ENCODE measurements at regions not wholly inside any gene's neighbourhood (a gene's known extent, or its start where the extent isn't known, plus 50 kb on each side); places are given as distances from the start of the nearest gene placed in this dataset.

DNA sequence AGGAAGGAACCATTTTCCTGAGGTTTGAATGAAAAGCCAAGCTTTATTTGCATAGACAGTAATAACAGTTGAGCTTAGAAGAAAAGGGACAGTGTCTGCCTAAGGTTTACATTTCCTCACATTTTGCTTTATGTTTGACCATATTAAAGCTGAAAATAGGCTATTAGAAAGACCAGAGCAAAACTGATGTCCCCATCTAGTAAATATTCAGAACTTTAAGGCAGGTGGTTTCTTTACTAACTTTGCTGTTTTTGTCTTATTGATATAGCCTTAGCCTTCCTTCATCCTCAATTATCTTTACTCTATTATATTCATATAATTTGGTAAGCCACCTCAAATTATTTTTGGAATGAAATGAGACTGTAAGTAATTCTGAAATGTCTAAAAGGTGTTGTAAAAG is 53.6 kb upstream of the LAPTM5 start:
- Mint-ChIP-seq H3K36me3 (no peaks in the 10 kb centered on the region), H3K4me3 (no peak overlapping the region), H3K4me1 (no peaks in the 10 kb centered on the region), H3K27me3 (peaks cover 7 to 41% of the 10 kb centered on the region in 2 donors), H3K9me3 (no peaks in the 10 kb centered on the region), H3K27ac (no peak overlapping the region)
- POLR2A ChIA-PET = no interaction called here
- Histone ChIP-seq H3K27ac (ENCODE audit: low read depth, low read length) (no peak overlapping the region), H3K9me3 (ENCODE audit: low read length) (no peaks in the 10 kb centered on the region), H3K4me1 (ENCODE audit: insufficient read depth, low read length) (no peaks in the 10 kb centered on the region), H3K27me3 (ENCODE audit: insufficient read depth, low read length, poor library complexity, severe bottlenecking) (peaks cover 26% of the 10 kb centered on the region), H3K36me3 (ENCODE audit: insufficient read depth, low read length) (no peaks in the 10 kb centered on the region), H3K4me3 (ENCODE audit: low read length) (no peak overlapping the region)
- DNase-seq = no peak
- CTCF ChIA-PET = interaction anchor here (1.1 to 1.8 kb wide), 3 partner anchors 9 to 122 kb away, joined by 3 to 10 read pairs (median 4); no protein-coding TSS in a partner anchor

DNA sequence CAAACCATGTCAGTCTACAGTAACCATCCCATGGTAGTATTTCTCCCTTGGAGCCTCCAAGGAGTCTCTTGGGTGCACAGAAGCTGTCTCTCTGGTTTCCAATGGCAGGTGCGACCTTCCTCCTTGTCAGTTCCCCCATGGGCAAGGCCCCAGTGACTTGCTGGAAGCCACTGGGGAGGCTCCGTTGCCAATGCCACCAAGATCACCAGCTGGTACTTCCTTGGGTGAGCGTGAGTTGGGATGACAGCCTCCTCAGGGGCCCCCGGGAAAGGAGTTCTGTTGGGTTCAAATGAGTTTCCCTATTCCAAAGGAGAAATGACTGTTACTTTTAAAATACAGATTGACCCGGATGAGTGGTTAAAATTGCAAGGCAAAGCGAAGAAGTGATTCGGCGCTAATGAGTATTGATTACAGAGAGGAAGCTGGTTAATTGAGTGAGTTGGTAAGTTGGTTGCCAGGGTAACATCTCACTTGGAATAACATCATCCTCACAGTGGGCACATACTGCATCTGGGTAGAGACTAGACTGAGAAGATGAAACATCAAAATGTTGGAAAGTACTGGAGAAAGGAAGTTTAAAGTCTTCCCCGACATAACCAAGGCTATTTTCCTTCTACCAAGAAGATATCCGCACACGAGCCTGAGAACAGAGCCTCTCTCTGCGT is 53.0 kb upstream of the LAPTM5 start:
- no peaks in the 10 kb centered on the region for H3K4me1 ChIP-seq (ENCODE audit: insufficient read depth, low read length)
- ChIA-PET CTCF (interaction anchor here (1.1 to 1.8 kb wide), 3 partner anchors 9 to 122 kb away, joined by 3 to 10 read pairs (median 4); no protein-coding TSS in a partner anchor), POLR2A (no interaction called here)
- H3K9me3 Mint-ChIP-seq = no peaks in the 10 kb centered on the region
- H3K27me3 Mint-ChIP-seq = peaks cover 9 to 47% of the 10 kb centered on the region in 2 donors
- H3K27me3 ChIP-seq (ENCODE audit: insufficient read depth, low read length, poor library complexity, severe bottlenecking) = peaks cover 23% of the 10 kb centered on the region
- no peak overlapping the region for H3K4me3 Mint-ChIP-seq
- DNase-seq = no peak
- no peaks in the 10 kb centered on the region for H3K9me3 ChIP-seq (ENCODE audit: low read length)
- H3K27ac ChIP-seq (ENCODE audit: low read depth, low read length) = no peak overlapping the region
- no peaks in the 10 kb centered on the region for H3K4me1 Mint-ChIP-seq
- no peak overlapping the region for H3K4me3 ChIP-seq (ENCODE audit: low read length)
- H3K36me3 ChIP-seq (ENCODE audit: insufficient read depth, low read length) = no peaks in the 10 kb centered on the region
- no peaks in the 10 kb centered on the region for H3K36me3 Mint-ChIP-seq
- H3K27ac Mint-ChIP-seq = no peak overlapping the region

DNA sequence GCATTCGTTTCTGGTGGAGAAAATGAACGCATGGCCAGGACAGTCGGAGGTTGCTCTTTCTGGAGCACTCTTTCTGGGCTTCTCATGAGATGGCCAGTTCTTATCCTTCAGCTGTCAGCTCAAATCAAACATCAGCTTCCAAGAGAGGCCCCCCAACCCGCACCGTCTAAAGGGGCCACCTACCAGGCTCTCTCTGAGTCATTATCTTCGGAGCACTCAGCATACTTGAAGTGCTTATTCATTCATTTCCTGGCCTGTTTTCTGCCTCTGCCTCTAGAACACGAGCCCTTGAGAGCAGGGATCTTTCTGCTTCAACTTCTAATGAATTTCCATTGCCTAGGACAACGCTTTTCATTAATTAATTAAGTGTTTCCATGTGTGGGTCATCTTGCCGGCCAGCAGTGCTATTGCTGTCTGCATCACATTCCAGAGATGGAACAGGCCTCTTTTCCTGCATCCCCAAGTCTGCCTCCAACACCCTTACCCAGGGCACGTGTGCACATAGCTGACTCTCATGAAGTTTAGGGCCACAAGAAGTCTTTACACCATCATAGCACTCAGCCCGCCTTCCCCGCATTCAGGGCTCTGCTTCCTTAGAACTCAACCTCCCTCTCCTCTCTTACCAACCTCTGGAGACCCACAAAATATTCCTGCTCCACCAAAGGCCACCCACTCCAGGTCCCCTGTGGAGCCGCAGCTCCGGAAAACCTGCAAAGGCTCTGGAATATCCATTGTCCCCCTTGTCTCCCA is 52.1 kb upstream of the LAPTM5 start:
- Mint-ChIP-seq H3K27me3 (peaks cover 9 to 53% of the 10 kb centered on the region in 2 donors), H3K9me3 (no peaks in the 10 kb centered on the region), H3K36me3 (no peaks in the 10 kb centered on the region), H3K4me1 (no peaks in the 10 kb centered on the region), H3K4me3 (no peak overlapping the region), H3K27ac (no peak overlapping the region)
- ChIA-PET CTCF (interaction anchor here (1.1 kb wide), 1 partner anchor 123 kb away, joined by 3 read pairs; no protein-coding TSS in a partner anchor), POLR2A (no interaction called here)
- no peaks in the 10 kb centered on the region for H3K36me3 ChIP-seq (ENCODE audit: insufficient read depth, low read length)
- H3K4me3 ChIP-seq (ENCODE audit: low read length) = no peak overlapping the region
- no peak for DNase-seq
- no peak overlapping the region for H3K27ac ChIP-seq (ENCODE audit: low read depth, low read length)
- H3K4me1 ChIP-seq (ENCODE audit: insufficient read depth, low read length) = no peaks in the 10 kb centered on the region
- H3K9me3 ChIP-seq (ENCODE audit: low read length) = no peaks in the 10 kb centered on the region
- peaks cover 17% of the 10 kb centered on the region for H3K27me3 ChIP-seq (ENCODE audit: insufficient read depth, low read length, poor library complexity, severe bottlenecking)

DNA sequence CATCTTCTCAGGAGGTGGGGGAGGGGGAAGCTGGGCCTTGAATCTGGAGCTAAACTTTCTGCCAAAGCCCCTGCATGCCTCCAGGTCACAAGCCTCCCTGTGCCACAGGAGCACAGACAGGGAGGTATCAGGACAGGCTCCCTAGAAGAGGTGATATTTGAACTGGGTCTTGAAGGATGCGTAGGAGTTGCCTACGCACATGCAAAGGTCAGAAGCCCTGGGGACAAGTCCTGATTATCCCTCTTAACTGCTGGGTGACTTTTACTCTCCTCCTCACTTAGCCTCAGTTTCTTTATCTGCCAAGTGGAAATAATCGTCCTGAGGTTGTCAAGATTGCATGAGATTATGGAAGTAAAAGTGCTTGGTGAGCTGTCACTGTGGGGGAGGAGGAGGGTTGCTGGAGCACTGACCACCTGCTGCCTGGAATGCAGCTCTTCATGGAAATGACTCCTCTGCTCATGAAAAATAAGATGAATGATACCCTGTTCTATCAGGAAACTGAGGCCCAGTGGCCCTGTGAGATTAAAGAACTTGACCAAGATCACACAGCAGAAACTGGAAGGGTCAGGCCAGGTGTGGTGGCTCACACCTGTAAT is 50.6 kb upstream of the LAPTM5 start:
- H3K9me3 ChIP-seq (ENCODE audit: low read length) = no peaks in the 10 kb centered on the region
- Mint-ChIP-seq H3K4me3 (no peak overlapping the region), H3K9me3 (no peaks in the 10 kb centered on the region), H3K36me3 (no peaks in the 10 kb centered on the region), H3K27me3 (peaks cover 12 to 59% of the 10 kb centered on the region in 2 donors), H3K27ac (no peak overlapping the region), H3K4me1 (no peaks in the 10 kb centered on the region)
- no peak overlapping the region for H3K4me3 ChIP-seq (ENCODE audit: low read length)
- H3K27me3 ChIP-seq (ENCODE audit: insufficient read depth, low read length, poor library complexity, severe bottlenecking) = peaks cover 10% of the 10 kb centered on the region
- H3K4me1 ChIP-seq (ENCODE audit: insufficient read depth, low read length) = no peaks in the 10 kb centered on the region
- CTCF ChIA-PET = interaction anchor here (0.9 to 2.0 kb wide), 3 partner anchors 12 to 121 kb away, joined by 3 to 5 read pairs (median 3); no protein-coding TSS in a partner anchor
- POLR2A ChIA-PET = no interaction called here
- no peaks in the 10 kb centered on the region for H3K36me3 ChIP-seq (ENCODE audit: insufficient read depth, low read length)
- H3K27ac ChIP-seq (ENCODE audit: low read depth, low read length) = no peak overlapping the region
- no peak for DNase-seq

DNA sequence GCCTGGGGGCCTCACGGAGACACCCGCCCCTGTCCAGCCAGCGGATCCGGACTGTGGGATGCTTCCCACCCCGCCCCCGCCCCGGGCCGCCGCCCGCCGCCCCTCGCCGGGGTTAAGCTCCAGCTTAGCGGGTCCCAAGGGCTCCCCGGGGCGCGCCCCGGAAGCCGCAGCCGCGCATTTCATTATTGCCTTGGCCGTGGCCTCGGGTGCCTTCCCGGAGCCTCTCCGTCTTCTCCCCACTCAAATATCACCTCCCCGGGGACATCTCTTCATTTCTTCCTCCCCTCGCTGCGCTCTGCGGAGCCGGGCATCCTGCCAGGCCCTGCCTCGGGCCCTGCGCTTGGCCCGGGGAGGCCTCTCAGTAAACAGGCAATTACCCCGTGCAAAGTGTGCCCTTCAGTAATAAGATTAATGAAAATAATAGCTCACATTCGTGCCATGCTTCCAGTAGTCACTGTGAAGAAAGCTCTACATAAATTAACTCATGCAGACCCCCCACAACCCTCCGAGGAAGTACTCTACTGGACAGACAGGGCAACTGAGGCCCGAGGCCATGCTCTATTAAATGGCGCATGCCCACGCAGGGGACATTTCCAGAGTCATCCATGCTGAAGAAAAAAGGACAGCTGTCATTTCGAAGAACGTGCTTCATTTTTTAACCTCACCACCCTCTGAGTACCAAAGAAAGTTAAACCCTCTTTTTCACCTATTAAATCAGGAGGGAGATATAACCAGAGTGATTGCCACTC is 49.9 kb upstream of the LAPTM5 start:
- H3K27ac ChIP-seq (ENCODE audit: low read depth, low read length) = no peak overlapping the region
- Mint-ChIP-seq H3K4me3 (no peak overlapping the region), H3K36me3 (no peaks in the 10 kb centered on the region), H3K9me3 (no peaks in the 10 kb centered on the region), H3K27ac (no peak overlapping the region), H3K27me3 (peaks cover 10 to 55% of the 10 kb centered on the region in 2 donors), H3K4me1 (no peaks in the 10 kb centered on the region)
- H3K36me3 ChIP-seq (ENCODE audit: insufficient read depth, low read length) = no peaks in the 10 kb centered on the region
- H3K4me1 ChIP-seq (ENCODE audit: insufficient read depth, low read length) = no peaks in the 10 kb centered on the region
- no peak for DNase-seq
- ChIA-PET CTCF (interaction anchor here (0.9 to 2.0 kb wide), 3 partner anchors 13 to 122 kb away, joined by 3 to 5 read pairs (median 3); no protein-coding TSS in a partner anchor), POLR2A (no interaction called here)
- H3K9me3 ChIP-seq (ENCODE audit: low read length) = no peaks in the 10 kb centered on the region
- peaks cover 10% of the 10 kb centered on the region for H3K27me3 ChIP-seq (ENCODE audit: insufficient read depth, low read length, poor library complexity, severe bottlenecking)
- no peak overlapping the region for H3K4me3 ChIP-seq (ENCODE audit: low read length)

Data from CD8-positive, alpha-beta memory T cell (primary cell).